ENCODE measurements at regions not wholly inside any gene's neighbourhood (a gene's known extent, or its start where the extent isn't known, plus 50 kb on each side); places are given as distances from the start of the nearest gene placed in this dataset.

GRCh38 chr15:69568173-69569009, 115.8 kb downstream of the RPLP1 start:
- TF ChIP-seq CTCF (IDR thresholded peaks at IDR 0.05) = no peak
- TF ChIP-seq POLR2A (IDR thresholded peaks at IDR 0.05) = no peak
- TF ChIP-seq POLR2AphosphoS5 (IDR thresholded peaks at IDR 0.05; ENCODE audit: insufficient read depth in 1 of 2, low read depth in 1 of 2) = no peak

Measured in vagina (tissue), 2 donors.